ENCODE measurements at regions not wholly inside any gene's neighbourhood (a gene's known extent, or its start where the extent isn't known, plus 50 kb on each side); places are given as distances from the start of the nearest gene placed in this dataset.

DNA sequence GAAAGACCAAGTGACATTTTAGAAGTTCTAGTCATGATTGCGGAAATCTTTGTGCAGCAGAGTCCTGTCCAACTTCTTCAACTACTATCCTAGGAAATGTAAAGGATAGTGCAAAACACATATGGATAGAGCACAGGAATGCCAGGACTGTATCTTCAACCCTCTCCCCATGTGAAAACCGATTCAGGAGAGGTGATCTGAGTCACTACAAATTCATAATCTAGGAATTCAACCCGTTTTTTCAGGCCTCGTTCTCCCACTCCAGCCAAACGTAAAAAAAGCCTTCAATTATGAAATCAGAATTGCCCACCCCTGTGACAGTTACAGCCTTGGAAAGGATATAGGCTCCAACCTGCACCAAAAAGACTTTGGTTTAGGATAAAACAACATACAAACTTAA lies 52.9 kb upstream of the RGS1 start:
- TF ChIP-seq, protein P1, sequence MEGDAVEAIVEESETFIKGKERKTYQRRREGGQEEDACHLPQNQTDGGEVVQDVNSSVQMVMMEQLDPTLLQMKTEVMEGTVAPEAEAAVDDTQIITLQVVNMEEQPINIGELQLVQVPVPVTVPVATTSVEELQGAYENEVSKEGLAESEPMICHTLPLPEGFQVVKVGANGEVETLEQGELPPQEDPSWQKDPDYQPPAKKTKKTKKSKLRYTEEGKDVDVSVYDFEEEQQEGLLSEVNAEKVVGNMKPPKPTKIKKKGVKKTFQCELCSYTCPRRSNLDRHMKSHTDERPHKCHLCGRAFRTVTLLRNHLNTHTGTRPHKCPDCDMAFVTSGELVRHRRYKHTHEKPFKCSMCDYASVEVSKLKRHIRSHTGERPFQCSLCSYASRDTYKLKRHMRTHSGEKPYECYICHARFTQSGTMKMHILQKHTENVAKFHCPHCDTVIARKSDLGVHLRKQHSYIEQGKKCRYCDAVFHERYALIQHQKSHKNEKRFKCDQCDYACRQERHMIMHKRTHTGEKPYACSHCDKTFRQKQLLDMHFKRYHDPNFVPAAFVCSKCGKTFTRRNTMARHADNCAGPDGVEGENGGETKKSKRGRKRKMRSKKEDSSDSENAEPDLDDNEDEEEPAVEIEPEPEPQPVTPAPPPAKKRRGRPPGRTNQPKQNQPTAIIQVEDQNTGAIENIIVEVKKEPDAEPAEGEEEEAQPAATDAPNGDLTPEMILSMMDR (IDR thresholded peaks at IDR 0.05; ENCODE audit: borderline replicate concordance, insufficient read depth, low read depth, low read length) = no peak
- no peak overlapping the region for H3K4me3 ChIP-seq (ENCODE audit: low read depth, low read length)

- TF ChIP-seq, protein P1 (IDR thresholded peaks at IDR 0.05; ENCODE audit: borderline replicate concordance, insufficient read depth, low read depth, low read length) = no peak
- no peak overlapping the region for H3K4me3 ChIP-seq (ENCODE audit: low read depth, low read length)
These were observed 51.4 kb upstream of the RGS1 start for GRCh38 chr1:192524223-192524622.
